Muscle of arm (tissue), 1 donor: ENCODE measurements at regions not wholly inside any gene's neighbourhood (a gene's known extent, or its start where the extent isn't known, plus 50 kb on each side); places are given as distances from the start of the nearest gene placed in this dataset.

Experiments used
- DNase-seq: peaks from one replicate; pipeline ENCODE4 v3.0.0-alpha.2; 2013

GRCh38 chr5:61686491-61687257 lies 354.6 kb downstream of the ZSWIM6 start:
- no peak for DNase-seq

DNA sequence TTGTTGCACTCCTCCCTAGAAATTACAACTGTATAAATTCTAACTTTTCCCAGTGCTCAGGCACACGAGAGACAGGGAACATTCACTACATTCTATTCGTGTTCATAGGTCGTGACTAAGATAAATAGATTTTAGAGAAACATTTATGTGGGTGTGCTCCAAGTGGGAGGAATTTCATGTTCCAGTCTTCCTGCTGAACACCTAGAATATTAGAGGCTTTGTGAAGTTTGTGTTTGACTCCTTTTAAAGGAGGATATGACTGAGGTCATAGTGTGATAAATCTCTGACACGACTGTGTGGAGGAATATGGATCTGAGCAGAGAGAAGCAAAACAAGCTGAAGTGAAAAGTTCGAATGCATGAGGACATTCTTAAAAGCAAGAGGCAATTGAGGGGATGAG lies 355.3 kb downstream of the ZSWIM6 start:
- DNase-seq, result no peak

DNA sequence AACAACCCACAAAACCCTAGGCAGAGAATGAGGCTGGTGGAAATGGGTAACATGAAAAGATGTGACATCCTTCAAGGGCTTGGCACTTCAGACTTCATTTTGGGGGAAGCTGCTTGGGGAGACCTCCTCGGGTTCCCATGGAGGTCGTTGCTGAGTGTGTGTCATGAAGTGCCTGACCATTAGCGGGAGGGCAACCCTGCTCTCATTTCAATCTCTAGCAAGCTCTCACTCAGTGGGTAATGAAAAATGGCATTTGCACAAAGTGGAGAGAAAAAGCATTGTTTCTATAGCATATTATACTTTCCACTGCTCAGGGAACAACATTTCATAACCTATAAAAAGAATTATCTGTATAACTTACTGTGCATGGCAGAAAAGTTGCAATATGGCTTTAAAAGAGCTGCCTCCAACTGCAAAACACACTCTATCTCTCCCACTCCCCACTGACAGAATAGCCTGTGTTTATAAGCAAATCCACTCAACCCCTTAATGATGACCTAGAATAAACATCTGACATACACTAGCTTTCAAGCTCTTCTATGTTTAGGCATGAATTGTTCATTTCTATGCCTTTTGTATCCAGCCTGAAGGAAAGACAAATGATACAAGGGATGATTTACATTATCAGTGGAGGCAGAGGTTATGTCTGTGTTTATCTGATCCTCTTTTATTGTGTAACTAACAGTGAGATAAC lies 357.2 kb downstream of the ZSWIM6 start:
- no peak for DNase-seq

- DNase-seq, result no peak
Measured at GRCh38 chr5:61697809-61698558, 365.9 kb downstream of the ZSWIM6 start.

DNA sequence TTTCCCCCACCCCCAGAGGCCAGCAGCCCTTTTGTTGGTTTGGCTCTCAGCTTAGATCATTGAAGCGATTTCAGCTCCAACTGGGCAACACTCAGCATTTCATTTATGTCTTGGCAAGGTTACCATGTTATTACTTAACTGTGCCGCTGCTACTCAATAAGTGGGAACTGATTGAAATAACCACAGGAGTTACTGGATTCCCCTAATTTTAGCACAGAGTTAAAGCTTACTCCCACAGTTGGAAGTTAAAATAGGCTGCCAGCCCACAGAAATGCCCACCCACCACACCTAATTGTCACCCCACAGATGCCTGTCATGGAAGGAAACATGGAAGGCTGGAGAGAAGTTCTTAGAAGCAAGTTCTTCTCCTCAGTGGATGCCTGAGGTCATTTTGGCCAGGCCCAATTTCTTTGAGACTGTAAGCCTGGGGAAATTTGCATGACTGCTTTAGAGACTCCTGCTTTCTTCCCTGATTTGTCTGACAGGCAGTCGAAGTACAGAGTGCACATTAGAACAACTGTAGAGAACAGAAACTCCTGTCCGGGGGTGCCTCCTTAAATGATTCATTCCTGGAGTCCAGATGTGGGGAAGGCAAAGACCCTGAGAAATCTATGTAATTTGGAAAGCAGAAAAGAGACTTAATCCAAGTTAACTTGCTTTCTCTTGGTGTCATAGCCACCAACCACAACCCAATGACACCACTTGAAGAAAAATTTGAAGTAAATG lies 370.0 kb downstream of the ZSWIM6 start:
- DNase-seq, result no peak

DNA sequence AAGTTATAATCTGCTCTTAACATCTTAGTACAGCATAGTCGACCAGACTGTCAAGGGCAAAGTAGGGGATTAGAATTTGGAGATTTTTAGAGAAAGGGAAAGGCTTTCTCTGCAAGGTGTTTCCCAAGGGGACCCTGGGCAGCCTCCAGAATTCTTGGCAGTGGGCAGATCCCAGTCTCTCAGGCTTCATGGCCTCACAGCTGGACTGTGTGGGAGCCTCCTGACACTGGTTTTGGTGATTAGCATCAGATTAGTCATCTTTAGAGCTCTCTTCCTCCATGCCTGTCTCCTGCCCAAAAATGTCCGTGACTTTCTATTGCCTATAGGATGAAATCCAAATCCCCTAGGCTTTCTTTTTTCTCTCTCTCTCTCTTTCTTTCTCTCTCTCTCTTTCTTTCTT lies 370.7 kb downstream of the ZSWIM6 start:
- no peak for DNase-seq

- DNase-seq, result no peak
Measured at GRCh38 chr5:61704289-61704688, 372.2 kb downstream of the ZSWIM6 start.

- DNase-seq, result no peak
Measured at GRCh38 chr5:61706751-61707150, 374.7 kb downstream of the ZSWIM6 start.

DNA sequence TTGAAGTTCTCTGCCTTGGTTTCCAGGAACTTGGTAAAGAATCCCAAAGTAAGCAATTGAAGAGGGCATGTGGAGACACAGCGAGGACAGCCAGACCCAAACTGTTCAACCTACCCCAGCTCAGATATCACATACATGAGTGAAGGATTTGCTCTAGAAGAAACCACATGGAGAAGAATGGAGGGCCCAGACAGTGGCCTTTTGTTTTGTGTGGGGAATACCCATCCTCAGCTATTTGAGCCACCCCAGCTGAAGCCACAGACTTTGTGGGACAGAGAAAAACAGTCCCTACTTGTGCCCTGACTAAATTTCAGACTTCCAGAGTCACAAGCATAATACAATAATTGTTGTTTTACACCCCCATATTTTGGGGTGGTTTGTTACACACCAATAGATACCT lies 387.1 kb downstream of the ZSWIM6 start:
- no peak for DNase-seq

DNA sequence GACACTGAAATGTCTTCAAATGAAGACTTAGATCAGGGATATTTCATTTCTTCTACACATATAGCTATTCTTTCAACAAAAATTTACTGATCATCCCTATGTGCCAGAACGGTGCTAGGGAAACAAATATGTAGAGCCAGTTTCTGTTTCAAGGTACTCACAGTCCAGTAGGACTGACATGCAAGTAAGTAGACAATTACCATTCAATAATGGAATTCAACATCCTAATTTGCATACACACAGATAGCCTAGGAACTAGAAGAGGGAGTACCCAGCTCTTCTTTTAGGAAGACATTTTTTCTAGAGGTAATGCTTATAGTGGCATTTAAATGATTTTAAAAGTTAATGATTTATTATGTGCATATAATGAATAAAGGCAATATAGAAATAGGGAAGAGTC lies 388.8 kb downstream of the ZSWIM6 start:
- DNase-seq, result no peak

DNA sequence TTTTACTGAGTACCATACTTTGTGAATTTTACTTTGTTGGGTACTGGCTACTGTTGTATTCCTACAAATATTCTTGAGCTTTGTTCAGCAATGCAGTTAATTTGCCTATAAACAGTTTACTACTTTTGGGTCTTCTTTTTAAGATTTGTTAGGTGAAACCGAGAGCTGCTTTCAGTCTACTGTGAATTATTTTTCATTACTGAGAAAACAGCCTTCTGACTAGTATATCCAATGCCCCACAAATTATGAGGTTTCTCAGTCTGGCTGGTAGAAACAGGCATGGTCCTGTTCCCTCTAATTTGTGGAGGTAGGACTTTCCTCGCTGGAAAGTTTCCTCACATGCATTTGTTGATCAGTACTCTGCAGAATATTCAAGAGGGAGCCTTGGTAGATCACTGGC lies 392.0 kb downstream of the ZSWIM6 start:
- no peak for DNase-seq

DNA sequence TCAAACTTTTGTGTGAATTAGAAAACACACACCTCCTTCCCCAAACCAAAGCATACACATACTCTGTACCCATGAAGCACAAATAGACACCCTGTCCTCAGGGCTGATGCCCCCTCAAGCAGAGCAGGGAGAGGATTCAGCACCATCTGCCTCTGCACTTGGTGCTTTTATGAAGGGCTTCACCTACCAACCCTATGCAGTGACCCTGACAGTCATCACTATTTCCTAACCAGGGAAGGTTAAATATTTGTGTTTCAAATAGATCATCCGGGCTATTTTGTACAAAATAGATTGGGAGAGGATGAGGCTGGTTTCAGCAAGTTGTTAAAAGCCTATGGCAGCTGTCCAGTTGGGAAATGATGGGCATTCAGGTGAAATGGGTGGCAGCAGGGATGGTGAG lies 396.2 kb downstream of the ZSWIM6 start:
- DNase-seq, result no peak

- no peak for DNase-seq
Measured at GRCh38 chr5:61730866-61731265, 398.8 kb downstream of the ZSWIM6 start.

GRCh38 chr5:61731267-61731945 lies 399.3 kb downstream of the ZSWIM6 start:
- DNase-seq, result no peak

DNA sequence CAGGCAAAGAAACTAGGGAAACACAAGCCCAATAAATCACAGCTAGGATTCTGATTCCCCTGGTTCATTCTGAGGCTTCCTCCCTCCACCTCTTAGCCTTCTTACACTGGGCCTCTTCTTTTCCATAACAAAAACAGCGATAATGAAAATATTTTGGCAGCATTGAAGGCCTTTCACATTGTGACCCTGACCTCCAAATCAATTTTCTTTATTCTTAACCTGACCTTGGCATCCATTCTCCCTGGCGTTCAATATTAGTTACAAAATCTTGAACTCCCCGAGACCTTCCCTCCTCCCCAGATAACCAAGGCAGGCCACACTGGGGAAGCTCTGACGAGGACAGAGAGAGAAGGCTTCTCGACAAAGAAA lies 399.9 kb downstream of the ZSWIM6 start:
- DNase-seq, result no peak

- DNase-seq, result no peak
Measured at GRCh38 chr5:61732369-61732768, 400.3 kb downstream of the ZSWIM6 start.

DNA sequence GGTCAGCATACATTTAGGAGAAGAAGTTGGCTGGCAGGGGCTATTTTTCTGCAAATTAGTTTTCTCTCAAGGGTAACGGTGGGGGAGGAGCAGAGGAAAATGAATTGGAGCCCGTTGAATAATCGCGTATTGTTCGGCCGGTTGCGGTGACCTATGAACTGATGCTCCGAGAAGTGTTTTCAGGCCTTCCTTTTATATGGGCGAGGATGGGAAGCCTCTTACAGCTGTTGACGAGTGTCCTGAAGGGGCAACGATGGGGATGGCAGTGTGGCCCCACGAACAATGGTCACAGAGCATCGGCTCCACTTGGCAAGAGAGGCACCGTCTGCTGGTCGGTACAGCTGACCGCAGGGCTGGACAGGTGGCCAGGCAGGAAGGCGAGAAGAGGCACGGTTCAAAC lies 400.7 kb downstream of the ZSWIM6 start:
- no peak for DNase-seq

- no peak for DNase-seq
Measured at GRCh38 chr5:61734001-61734400, 401.9 kb downstream of the ZSWIM6 start.

DNA sequence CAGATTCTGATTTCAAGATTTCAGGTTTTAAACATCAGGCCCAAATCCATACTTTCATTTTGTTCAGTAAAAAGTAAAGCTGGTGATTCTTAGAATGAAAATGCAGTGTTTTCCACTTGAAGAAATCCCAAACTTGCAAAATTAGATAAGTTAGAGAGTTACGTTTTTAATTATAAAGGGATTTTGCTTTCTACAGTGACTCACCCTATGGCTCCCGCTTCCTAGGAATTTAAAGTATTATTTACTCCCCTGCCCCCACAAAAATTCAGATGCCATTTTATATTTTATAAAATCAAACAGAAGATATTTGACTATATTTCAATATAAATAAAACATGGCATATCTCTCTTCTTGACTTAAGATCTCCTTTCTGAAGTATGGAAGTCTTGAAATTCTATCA lies 402.9 kb downstream of the ZSWIM6 start:
- no peak for DNase-seq

- no peak for DNase-seq
Measured at GRCh38 chr5:61735531-61735930, 403.5 kb downstream of the ZSWIM6 start.

DNA sequence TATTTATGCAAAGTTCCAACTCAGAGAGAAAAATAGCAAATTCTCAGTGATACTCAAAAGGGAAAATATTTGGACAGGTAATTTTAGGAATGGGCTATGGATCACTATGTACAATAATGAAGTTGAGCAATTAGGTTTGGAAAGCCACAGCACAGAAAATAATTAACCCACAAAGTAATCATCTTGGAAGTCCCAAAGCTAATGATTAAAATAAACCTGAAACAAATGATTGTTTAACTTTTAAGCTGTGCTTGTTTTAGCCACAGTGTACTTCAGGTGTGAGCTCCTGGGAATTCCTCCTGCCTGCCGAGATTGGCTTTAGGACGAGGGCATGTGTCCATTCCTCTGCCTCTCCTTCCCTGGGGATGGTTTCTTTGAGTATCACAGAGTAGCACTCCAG lies 403.9 kb downstream of the ZSWIM6 start:
- no peak for DNase-seq
